A204.1 (cell line): ENCODE measurements at regions not wholly inside any gene's neighbourhood (a gene's known extent, or its start where the extent isn't known, plus 50 kb on each side); places are given as distances from the start of the nearest gene placed in this dataset.
"Not testable (repeated sequence)": the region's sequence is repeated elsewhere in the genome, so short reads cannot be mapped to it uniquely, and the experiment has no call there.

Experiments used
- FAIRE-seq: peaks from 2 replicates; lab custom pipeline; 2012; peaks lifted over from hg19 to GRCh38; lab: Jason Lieb, UNC

DNA sequence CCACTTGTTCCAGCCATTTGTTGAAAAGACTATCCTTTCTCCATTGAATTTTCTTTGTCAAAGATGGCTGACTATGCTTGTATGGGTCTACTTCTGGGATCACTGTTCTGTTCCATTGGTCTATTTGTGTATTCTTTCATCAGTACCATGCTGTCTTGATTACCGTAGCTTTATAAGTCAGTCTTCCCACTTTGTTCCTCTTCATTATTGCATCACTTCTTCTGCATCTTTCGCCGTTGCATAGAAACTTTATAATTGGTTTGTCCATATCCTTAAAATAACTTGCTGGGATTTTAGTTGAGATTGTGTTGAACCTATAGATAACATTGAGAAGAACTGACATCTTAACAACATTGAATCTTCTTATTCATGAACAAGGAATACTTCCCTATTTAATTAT lies 598.8 kb downstream of the TBC1D22A start:
- no peak for FAIRE-seq

GRCh38 chr22:47357493-47357892 lies 595.0 kb downstream of the TBC1D22A start:
- FAIRE-seq, result no peak

- FAIRE-seq, result no peak
Observed at GRCh38 chr22:47357086-47357485, 594.6 kb downstream of the TBC1D22A start.

- no peak for FAIRE-seq
Observed at GRCh38 chr22:47356511-47357011, 594.1 kb downstream of the TBC1D22A start.

- FAIRE-seq, result no peak
Observed at GRCh38 chr22:47355776-47356510, 593.5 kb downstream of the TBC1D22A start.

- FAIRE-seq, result no peak
Observed at GRCh38 chr22:47355388-47355725, 592.9 kb downstream of the TBC1D22A start.

DNA sequence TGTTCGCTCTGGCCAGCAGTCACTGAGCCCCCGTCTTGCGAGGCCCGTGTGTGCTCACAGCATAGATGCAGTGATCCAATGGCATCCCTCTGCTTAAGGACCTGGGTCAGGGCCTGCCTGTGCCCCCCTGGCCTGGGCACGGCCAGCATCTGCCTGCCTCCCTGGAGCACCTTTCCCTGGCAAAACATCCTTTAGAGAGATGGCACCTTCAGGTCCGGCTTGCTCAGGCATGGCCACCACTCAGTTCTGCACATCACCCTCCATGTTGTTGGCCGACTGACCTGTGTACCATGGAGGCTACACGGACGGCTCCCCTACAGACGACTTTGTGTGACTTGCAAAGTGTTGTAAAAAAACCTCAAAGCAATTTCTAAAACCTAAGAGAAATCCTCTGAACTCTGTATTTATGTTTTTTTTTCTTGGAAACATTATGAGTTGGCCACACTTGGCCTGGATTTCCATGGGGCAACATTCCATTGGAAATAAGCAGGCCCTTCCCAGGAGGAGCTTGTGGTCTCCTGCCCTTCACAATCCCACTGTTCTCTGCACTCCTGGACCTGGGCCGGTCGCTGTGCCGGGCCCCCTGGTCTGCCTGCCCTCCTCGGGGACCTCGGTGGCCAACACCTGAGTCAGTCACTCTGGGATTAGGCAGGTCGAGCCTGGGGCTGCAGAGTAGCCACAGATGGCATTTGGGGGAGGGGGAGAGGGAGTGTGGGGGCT lies 592.4 kb downstream of the TBC1D22A start:
- FAIRE-seq, result no peak

- no peak for FAIRE-seq
Observed at GRCh38 chr22:47352920-47353700, 590.7 kb downstream of the TBC1D22A start.

DNA sequence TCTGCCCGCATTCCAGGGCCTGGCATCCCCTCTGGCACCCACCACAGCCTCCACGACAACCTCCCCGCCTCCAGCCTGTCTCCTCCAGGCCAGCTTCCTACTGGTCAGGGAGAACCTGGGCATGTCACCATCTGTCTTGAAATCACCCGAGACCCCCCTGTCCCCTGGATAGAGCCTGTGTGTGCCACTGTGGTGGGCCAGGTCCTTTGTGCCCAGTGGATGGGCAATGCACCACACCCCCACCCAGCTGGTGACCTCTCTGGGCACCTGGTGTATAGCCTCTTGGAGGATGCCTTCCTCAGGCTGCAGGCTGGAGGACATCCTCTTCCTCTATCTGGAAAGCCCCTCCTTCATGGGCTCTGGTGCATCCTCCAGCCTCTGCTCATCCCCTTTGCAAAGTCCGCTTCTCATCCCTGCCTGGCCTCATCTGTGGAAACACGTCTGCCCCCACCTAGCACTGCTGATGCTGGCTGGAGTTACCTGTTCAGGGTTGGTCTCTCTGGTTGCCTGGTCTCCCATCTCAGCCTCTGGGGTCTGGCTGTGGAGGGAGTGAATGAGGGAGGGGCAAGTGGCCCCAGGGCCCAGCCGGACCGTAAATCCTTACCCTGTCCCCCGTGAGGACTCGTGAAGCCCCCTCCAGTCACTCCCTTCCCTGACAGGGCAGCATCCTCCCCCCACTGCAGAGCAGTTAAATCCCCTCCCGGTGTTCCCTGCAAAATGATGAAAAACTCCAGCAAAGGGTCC lies 589.6 kb downstream of the TBC1D22A start:
- FAIRE-seq, result no peak

DNA sequence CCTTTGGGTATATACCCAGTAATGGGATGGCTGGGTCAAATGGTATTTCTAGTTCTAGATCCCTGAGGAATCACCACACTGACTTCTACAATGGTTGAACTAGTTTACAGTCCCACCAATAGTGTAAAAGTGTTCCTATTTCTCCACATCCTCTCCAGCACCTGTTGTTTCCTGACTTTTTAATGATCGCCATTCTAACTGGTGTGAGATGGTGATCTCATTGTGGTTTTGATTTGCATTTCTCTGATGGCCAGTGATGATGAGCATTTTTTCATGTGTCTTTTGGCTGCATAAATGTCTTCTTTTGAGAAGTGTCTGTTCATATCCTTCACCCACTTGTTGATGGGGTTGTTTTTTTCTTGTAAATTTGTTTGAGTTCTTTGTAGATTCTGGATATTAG lies 583.8 kb downstream of the TBC1D22A start:
- FAIRE-seq, result not testable (repeated sequence)

DNA sequence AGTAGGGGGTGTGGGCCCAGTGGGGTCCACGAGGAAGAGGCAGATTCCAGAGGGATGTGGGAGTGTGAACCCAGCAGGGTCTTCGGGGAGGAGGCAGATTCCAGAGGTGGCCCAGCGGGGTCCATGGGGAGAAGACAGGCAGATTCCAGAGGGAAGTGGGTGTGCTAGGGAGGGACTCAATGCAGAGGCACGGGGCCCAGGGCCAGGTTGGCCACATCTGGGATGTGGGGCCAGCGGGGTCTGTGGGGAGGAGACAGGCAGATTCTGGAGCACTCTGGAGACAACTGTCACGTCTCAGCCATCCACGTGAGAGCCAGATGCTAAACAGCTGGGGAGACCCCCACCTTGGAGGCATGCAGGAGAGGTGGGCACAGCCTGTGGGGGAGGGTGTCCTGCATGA lies 582.6 kb downstream of the TBC1D22A start:
- no peak for FAIRE-seq

- no peak for FAIRE-seq
Observed at GRCh38 chr22:47344414-47344813, 582.0 kb downstream of the TBC1D22A start.

- FAIRE-seq, result no peak
Observed at GRCh38 chr22:47343611-47344010, 581.2 kb downstream of the TBC1D22A start.

GRCh38 chr22:47342446-47342845 lies 580.0 kb downstream of the TBC1D22A start:
- FAIRE-seq, result no peak

- FAIRE-seq, result no peak
Observed at GRCh38 chr22:47341464-47341863, 579.0 kb downstream of the TBC1D22A start.

DNA sequence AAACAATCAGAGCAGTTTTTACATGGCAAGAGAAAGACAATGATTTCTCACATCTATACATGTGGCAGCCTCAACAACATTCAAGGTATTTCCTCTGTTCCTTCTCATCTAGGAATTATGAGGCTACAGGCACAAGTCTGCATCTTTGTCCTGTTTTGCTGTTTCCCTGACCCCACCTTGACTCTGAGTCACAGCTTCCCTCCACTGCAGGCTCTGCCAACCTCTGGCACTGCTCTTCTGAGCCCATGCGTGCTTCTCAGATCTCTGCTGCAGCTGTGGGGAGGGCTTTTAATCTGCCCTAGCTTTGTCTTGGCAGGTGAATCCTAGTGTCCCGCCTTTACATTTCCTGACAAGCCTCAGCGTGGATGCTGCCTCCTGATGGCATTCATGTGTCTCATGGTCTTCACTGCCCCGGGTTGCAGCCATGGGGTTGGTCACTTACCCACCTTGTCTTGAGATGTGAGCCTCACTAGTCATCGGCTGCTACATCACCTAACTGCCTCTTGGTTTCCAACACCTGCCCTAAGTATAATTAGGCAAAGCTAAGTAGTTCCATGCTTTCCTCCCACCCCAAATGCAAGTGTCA lies 578.5 kb downstream of the TBC1D22A start:
- FAIRE-seq, result no peak

DNA sequence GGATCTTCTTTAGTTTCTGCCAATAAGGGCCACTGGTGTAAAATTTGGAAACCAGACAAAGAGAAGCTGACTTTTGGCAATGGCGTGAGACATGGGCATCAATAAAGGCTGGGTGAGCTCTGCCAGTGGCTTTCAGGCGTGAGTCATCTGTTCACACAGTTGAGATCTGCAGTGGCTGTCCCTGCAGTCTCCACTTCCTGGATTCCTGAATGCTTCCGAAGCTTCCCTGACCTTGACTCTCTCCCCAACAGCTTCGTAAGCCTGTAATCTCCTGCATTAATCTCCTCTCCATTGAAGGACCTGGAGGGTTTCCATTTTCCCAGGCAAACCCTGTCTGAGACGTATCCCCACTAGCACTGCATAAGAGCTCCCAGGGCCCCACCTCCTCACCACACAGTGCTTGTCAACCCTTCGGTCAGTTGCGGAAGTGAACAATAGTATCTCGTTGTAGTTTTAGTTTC lies 574.7 kb downstream of the TBC1D22A start:
- no peak for FAIRE-seq

DNA sequence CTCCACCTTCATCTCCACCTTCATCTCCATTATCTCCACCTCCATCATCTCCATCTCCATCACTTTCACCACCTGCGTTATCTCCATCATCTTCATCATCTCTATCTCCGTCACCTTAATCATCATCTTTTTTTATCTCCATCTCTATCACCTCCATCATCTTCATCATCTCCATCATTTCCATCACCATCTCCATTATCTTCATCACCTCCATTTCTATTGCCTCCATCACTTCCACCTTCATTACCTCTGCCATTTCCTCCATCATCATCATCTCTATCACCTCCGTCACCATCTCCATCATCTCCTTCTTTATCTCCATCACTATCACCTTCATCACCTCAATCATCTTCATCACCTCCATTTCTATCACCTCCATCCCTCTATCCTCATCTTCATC lies 573.5 kb downstream of the TBC1D22A start:
- FAIRE-seq, result no peak

- no peak for FAIRE-seq
Observed at GRCh38 chr22:47335460-47335859, 573.0 kb downstream of the TBC1D22A start.

GRCh38 chr22:47334601-47335000 lies 572.2 kb downstream of the TBC1D22A start:
- FAIRE-seq, result no peak

DNA sequence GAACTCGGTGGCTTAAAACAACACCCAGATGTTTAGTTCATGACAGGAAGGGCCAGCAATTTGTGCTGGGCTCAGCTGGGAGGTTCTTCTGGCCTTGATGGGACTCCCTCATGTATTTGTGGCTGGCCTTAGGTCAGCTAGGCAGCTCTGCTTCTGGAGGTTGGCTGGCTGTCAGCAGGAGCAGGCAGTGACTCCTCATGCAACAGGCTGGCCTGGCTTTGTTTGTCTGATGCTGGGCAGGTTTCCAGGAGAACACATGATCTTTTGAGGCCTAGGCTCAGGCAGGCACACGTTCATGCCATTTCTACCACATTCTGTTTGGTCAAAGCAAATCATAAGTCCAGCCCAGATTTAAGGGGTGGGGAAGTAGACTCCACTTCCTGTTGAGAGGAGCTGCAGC lies 571.2 kb downstream of the TBC1D22A start:
- FAIRE-seq, result no peak
